Upper lobe of left lung (tissue), 4 donors: ENCODE measurements at regions not wholly inside any gene's neighbourhood (a gene's known extent, or its start where the extent isn't known, plus 50 kb on each side); places are given as distances from the start of the nearest gene placed in this dataset.

Experiments
- POLR2A ChIP-seq, 4 donors: fragments of 450-650 bp; IDR thresholded peaks; one replicate each; pipeline ENCODE4 v1.5.1; 2016 to 2017; ENCODE audit warnings: antibody characterized with exemption in 4 of 4, mild to moderate bottlenecking in 2 of 4
- TF ChIP-seq, protein P1 (sequence below), 6 experiments: fragments of 450-650 bp in 4 of 6; fragments of 200-600 bp in 2 of 6; sonication (generic) in 2 of 6; IDR thresholded peaks; one replicate each; pipeline ENCODE4 v1.5.1; 2016 to 2019; ENCODE audit warnings: antibody characterized with exemption in 6 of 6

DNA sequence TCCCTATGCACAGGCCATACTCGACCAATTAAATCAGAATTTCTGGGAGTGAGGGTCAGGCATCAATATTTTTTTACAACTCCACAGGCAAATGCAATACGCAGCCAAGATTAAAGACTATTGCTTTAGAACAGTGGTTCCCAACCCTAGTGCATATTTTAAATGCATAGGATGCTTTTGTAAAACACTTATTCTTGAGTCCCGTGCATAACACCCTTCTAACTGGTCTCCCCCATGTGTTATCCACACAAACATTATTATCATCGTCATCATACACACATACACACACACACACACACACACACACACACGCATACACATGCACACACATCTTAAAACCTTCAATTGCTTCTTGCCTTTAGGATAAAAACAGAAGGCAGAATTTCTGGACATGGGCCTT is 145.0 kb upstream of the PELI1 start:
- TF ChIP-seq, protein P1, sequence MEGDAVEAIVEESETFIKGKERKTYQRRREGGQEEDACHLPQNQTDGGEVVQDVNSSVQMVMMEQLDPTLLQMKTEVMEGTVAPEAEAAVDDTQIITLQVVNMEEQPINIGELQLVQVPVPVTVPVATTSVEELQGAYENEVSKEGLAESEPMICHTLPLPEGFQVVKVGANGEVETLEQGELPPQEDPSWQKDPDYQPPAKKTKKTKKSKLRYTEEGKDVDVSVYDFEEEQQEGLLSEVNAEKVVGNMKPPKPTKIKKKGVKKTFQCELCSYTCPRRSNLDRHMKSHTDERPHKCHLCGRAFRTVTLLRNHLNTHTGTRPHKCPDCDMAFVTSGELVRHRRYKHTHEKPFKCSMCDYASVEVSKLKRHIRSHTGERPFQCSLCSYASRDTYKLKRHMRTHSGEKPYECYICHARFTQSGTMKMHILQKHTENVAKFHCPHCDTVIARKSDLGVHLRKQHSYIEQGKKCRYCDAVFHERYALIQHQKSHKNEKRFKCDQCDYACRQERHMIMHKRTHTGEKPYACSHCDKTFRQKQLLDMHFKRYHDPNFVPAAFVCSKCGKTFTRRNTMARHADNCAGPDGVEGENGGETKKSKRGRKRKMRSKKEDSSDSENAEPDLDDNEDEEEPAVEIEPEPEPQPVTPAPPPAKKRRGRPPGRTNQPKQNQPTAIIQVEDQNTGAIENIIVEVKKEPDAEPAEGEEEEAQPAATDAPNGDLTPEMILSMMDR (IDR thresholded peaks at IDR 0.05), result no peak
- TF ChIP-seq POLR2A (IDR thresholded peaks at IDR 0.05), result no peak
